ENCODE measurements at regions not wholly inside any gene's neighbourhood (a gene's known extent, or its start where the extent isn't known, plus 50 kb on each side); places are given as distances from the start of the nearest gene placed in this dataset.
"Not testable (repeated sequence)": the region's sequence is repeated elsewhere in the genome, so short reads cannot be mapped to it uniquely, and the experiment has no call there.

- not testable (repeated sequence) for TF ChIP-seq EZH2 (IDR thresholded peaks at IDR 0.05; ENCODE audit: borderline replicate concordance, insufficient read depth, low read depth, low read length, poor library complexity, severe bottlenecking); CTCF (IDR thresholded peaks at IDR 0.05)
Measured at GRCh38 chr15:77861997-77862635, 215.4 kb downstream of the TBC1D2B start.

Measured in B cell (primary cell).